ENCODE measurements at regions not wholly inside any gene's neighbourhood (a gene's known extent, or its start where the extent isn't known, plus 50 kb on each side); places are given as distances from the start of the nearest gene placed in this dataset.

DNA sequence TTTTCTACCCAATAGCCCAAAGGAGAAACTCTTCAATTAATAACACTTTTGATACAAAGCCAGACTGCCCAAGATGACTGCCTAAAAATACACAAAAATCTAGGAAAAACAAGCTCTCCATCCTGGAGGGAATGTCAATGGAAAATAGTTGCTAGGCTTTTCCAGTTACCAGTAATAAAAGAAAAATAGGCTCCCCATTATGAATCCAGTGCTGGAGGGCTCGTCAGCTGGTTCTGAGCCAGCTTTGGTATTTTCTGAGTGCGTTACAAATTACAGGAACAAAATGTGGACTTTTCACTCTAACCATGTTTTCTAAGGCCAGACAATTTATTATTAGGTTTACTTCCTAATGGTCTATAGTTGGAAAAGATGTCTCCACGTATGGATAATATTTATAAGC, 414.5 kb downstream of the ACTL7B start:
- TF ChIP-seq CTCF (IDR thresholded peaks at IDR 0.05; ENCODE audit: low read depth, low read length, poor library complexity, severe bottlenecking) (no peak), EZH2phosphoT487 (IDR thresholded peaks at IDR 0.05; ENCODE audit: borderline replicate concordance, low read length) (no peak)
